ENCODE measurements at regions not wholly inside any gene's neighbourhood (a gene's known extent, or its start where the extent isn't known, plus 50 kb on each side); places are given as distances from the start of the nearest gene placed in this dataset.

GRCh38 chr18:47457614-47458013 lies 206.2 kb upstream of the SKOR2 start:
- Histone ChIP-seq H3F3A (ENCODE audit: insufficient read depth) (no peaks in the 10 kb centered on the region), H3K36me3 (ENCODE audit: low read length) (no peaks in the 10 kb centered on the region), H3K4me2 (ENCODE audit: low read depth, low read length, poor library complexity, severe bottlenecking) (no peak overlapping the region), H2AFZ (ENCODE audit: low read depth, low read length, severe bottlenecking) (no peak overlapping the region), H3K27me3 (ENCODE audit: low read length) (0 out of 2 replicates have a peak, but pooled peaks cover 4% of the 10 kb centered on the region), H3K4me3 (ENCODE audit: insufficient read depth, low read length, poor library complexity, severe bottlenecking) (no peak overlapping the region), H3K9ac (ENCODE audit: low read length) (no peak overlapping the region), H3K27ac (ENCODE audit: low read depth, low read length) (no peak overlapping the region), H3K9me2 (replicated peaks; ENCODE audit: insufficient read depth, low read length) (no peaks in the 10 kb centered on the region), H3K9me3 (ENCODE audit: insufficient read depth, low read length) (no peaks in the 10 kb centered on the region), H4K20me1 (ENCODE audit: low read depth, low read length) (no peaks in the 10 kb centered on the region), H3K79me2 (ENCODE audit: insufficient read depth, low read length) (no peaks in the 10 kb centered on the region)
- no peak for TF ChIP-seq EZH2phosphoT487 (conservative IDR thresholded peaks at IDR 0.05; ENCODE audit: low read length)
- TF ChIP-seq, protein P1, sequence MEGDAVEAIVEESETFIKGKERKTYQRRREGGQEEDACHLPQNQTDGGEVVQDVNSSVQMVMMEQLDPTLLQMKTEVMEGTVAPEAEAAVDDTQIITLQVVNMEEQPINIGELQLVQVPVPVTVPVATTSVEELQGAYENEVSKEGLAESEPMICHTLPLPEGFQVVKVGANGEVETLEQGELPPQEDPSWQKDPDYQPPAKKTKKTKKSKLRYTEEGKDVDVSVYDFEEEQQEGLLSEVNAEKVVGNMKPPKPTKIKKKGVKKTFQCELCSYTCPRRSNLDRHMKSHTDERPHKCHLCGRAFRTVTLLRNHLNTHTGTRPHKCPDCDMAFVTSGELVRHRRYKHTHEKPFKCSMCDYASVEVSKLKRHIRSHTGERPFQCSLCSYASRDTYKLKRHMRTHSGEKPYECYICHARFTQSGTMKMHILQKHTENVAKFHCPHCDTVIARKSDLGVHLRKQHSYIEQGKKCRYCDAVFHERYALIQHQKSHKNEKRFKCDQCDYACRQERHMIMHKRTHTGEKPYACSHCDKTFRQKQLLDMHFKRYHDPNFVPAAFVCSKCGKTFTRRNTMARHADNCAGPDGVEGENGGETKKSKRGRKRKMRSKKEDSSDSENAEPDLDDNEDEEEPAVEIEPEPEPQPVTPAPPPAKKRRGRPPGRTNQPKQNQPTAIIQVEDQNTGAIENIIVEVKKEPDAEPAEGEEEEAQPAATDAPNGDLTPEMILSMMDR (IDR thresholded peaks at IDR 0.05; ENCODE audit: insufficient read depth, low read length, poor library complexity, severe bottlenecking) = no peak

- no peaks in the 10 kb centered on the region for H3K36me3 ChIP-seq (ENCODE audit: low read length)
- H3K9me2 ChIP-seq (replicated peaks; ENCODE audit: insufficient read depth, low read length) = no peaks in the 10 kb centered on the region
- H3F3A ChIP-seq (ENCODE audit: insufficient read depth) = no peaks in the 10 kb centered on the region
- 0 out of 2 replicates have a peak, but pooled peaks cover 4% of the 10 kb centered on the region for H3K27me3 ChIP-seq (ENCODE audit: low read length)
- H3K4me2 ChIP-seq (ENCODE audit: low read depth, low read length, poor library complexity, severe bottlenecking) = no peak overlapping the region
- no peak overlapping the region for H3K27ac ChIP-seq (ENCODE audit: low read depth, low read length)
- H3K4me3 ChIP-seq (ENCODE audit: insufficient read depth, low read length, poor library complexity, severe bottlenecking) = no peak overlapping the region
- no peaks in the 10 kb centered on the region for H3K9me3 ChIP-seq (ENCODE audit: insufficient read depth, low read length)
- no peak overlapping the region for H3K9ac ChIP-seq (ENCODE audit: low read length)
- H2AFZ ChIP-seq (ENCODE audit: low read depth, low read length, severe bottlenecking) = no peak overlapping the region
- no peak for TF ChIP-seq EZH2phosphoT487 (conservative IDR thresholded peaks at IDR 0.05; ENCODE audit: low read length)
- TF ChIP-seq, protein P1 (IDR thresholded peaks at IDR 0.05; ENCODE audit: insufficient read depth, low read length, poor library complexity, severe bottlenecking) = no peak
- H3K79me2 ChIP-seq (ENCODE audit: insufficient read depth, low read length) = no peaks in the 10 kb centered on the region
- H4K20me1 ChIP-seq (ENCODE audit: low read depth, low read length) = no peaks in the 10 kb centered on the region
Measured at GRCh38 chr18:47453038-47453437, 201.6 kb upstream of the SKOR2 start.

DNA sequence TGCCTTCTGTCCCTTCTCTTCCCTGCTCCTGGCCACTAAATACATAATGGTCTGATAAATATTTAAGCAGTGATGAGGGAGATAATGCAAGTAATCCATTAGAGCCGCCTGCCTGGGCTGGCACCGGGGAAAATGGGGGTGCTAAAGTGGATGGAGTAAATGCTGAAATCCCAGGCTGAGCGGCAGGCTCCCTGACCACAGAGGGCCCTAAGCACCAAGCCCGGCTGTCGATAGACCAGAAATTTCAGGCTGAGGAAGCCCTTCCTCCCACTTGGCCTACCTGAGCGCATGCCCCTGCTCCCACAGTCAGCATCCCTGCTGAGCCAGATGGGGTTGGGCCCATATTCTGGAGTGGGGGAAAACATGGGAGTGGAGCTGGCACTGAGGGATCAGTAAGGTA lies 197.5 kb upstream of the SKOR2 start:
- no peak overlapping the region for H2AFZ ChIP-seq (ENCODE audit: low read depth, low read length, severe bottlenecking)
- no peak overlapping the region for H3K9ac ChIP-seq (ENCODE audit: low read length)
- H3K9me2 ChIP-seq (replicated peaks; ENCODE audit: insufficient read depth, low read length) = no peaks in the 10 kb centered on the region
- H3K36me3 ChIP-seq (ENCODE audit: low read length) = no peaks in the 10 kb centered on the region
- no peak overlapping the region for H3K27ac ChIP-seq (ENCODE audit: low read depth, low read length)
- no peak overlapping the region for H3K4me3 ChIP-seq (ENCODE audit: insufficient read depth, low read length, poor library complexity, severe bottlenecking)
- H4K20me1 ChIP-seq (ENCODE audit: low read depth, low read length) = no peaks in the 10 kb centered on the region
- no peaks in the 10 kb centered on the region for H3F3A ChIP-seq (ENCODE audit: insufficient read depth)
- TF ChIP-seq EZH2phosphoT487 (conservative IDR thresholded peaks at IDR 0.05; ENCODE audit: low read length) = no peak
- TF ChIP-seq, protein P1 (IDR thresholded peaks at IDR 0.05; ENCODE audit: insufficient read depth, low read length, poor library complexity, severe bottlenecking) = no peak
- H3K27me3 ChIP-seq (ENCODE audit: low read length) = 0 out of 2 replicates have a peak, but pooled peaks cover 4% of the 10 kb centered on the region
- no peaks in the 10 kb centered on the region for H3K79me2 ChIP-seq (ENCODE audit: insufficient read depth, low read length)
- no peak overlapping the region for H3K4me2 ChIP-seq (ENCODE audit: low read depth, low read length, poor library complexity, severe bottlenecking)
- no peaks in the 10 kb centered on the region for H3K9me3 ChIP-seq (ENCODE audit: insufficient read depth, low read length)
